ENCODE measurements at regions not wholly inside any gene's neighbourhood (a gene's known extent, or its start where the extent isn't known, plus 50 kb on each side); places are given as distances from the start of the nearest gene placed in this dataset.

DNA sequence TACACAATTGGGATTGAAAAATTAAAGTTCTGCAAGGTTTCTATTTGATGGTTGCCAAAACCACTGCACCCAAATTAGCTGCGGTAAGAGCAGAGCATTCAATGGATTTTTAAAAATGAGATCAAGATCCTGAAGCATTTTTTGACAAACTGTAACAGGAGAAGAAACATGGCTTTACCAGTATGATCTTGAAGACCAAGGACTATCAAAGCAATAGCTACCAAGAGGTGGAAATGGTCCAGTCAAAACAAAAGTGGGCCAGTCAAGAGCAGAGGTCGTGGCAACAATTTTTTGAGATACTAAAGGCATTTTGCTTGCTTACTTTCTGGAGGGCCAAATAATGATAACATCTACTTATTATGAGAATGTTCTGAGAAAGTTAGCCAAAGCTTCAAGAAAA is 186.8 kb downstream of the RDH14 start:
- Histone ChIP-seq H3K36me3 (ENCODE audit: control insufficient read depth in 2 of 2, extremely low read depth in 1 of 2, insufficient read depth in 2 of 2, low read length in 2 of 2) (no peaks in the 10 kb centered on the region), H3K4me1 (ENCODE audit: control insufficient read depth, extremely low read depth, insufficient read depth, low read length) (peaks cover 9% of the 10 kb centered on the region), H4K20me1 (ENCODE audit: control insufficient read depth, extremely low read depth, insufficient read depth, low read length) (no peaks in the 10 kb centered on the region), H3K27me3 (ENCODE audit: control insufficient read depth, extremely low read depth, insufficient read depth, low read length) (no peaks in the 10 kb centered on the region), H3K4me3 (ENCODE audit: control insufficient read depth in 2 of 3, extremely low read depth in 1 of 3, insufficient read depth in 2 of 3, low read depth in 1 of 3, low read length in 3 of 3) (no peak overlapping the region), H2AFZ (ENCODE audit: control insufficient read depth, low read length) (no peak overlapping the region), H3K9ac (ENCODE audit: control insufficient read depth, extremely low read depth, insufficient read depth, low read length) (no peak overlapping the region), H3K9me1 (ENCODE audit: control insufficient read depth, extremely low read depth, insufficient read depth, low read length) (no peaks in the 10 kb centered on the region), H3K27ac (ENCODE audit: control insufficient read depth, insufficient read depth, low read length) (no peak overlapping the region), H3K4me2 (ENCODE audit: control insufficient read depth, extremely low read depth, insufficient read depth, low read depth, low read length) (no peak overlapping the region), H3K9me3 (ENCODE audit: control insufficient read depth, low read depth, low read length) (no peaks in the 10 kb centered on the region), H3K79me2 (ENCODE audit: control insufficient read depth, insufficient read depth, low read length) (no peaks in the 10 kb centered on the region)
- no peak for FAIRE-seq
- no peak for DNase-seq (ENCODE audit: low read depth, low spot score)
- TF ChIP-seq EZH2 (IDR thresholded peaks at IDR 0.05; ENCODE audit: low read length) (no peak), CTCF (optimal IDR thresholded peaks at IDR 0.05 in 1 of 3, IDR thresholded peaks at IDR 0.05 in 1 of 3, conservative IDR thresholded peaks at IDR 0.05 in 1 of 3; ENCODE audit: extremely low read depth in 1 of 3, insufficient read depth in 2 of 3, low read length in 3 of 3) (no peak)
- dilution Hi-C loops (cut with MboI; ENCODE audit: extremely low pct_ligation_motif_present, low sequenced_read_pairs), result no loop called here

DNA sequence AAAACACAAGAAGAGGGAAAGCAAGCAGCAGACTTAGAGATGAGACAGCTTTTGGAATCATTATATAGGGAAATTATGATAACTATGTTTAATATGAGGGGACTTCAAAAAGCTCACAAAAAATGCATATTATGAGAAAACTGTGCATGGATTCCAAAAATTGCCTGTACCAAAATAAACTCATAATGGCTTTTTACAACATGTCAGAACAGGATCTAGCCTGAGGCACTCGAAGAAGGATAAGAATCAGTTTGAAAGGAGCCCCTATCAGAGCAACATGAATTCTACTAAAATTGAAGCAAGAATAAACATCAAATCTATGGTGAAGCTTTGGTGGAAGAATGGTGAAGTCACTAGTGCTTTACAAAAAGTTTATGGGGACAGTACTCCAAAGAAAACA is 187.4 kb downstream of the RDH14 start:
- Histone ChIP-seq H2AFZ (ENCODE audit: control insufficient read depth, low read length) (no peak overlapping the region), H3K27ac (ENCODE audit: control insufficient read depth, insufficient read depth, low read length) (no peak overlapping the region), H3K36me3 (ENCODE audit: control insufficient read depth in 2 of 2, extremely low read depth in 1 of 2, insufficient read depth in 2 of 2, low read length in 2 of 2) (no peaks in the 10 kb centered on the region), H3K4me2 (ENCODE audit: control insufficient read depth, extremely low read depth, insufficient read depth, low read depth, low read length) (no peak overlapping the region), H4K20me1 (ENCODE audit: control insufficient read depth, extremely low read depth, insufficient read depth, low read length) (no peaks in the 10 kb centered on the region), H3K79me2 (ENCODE audit: control insufficient read depth, insufficient read depth, low read length) (no peaks in the 10 kb centered on the region), H3K4me1 (ENCODE audit: control insufficient read depth, extremely low read depth, insufficient read depth, low read length) (peaks cover 9% of the 10 kb centered on the region), H3K27me3 (ENCODE audit: control insufficient read depth, extremely low read depth, insufficient read depth, low read length) (no peaks in the 10 kb centered on the region), H3K9me1 (ENCODE audit: control insufficient read depth, extremely low read depth, insufficient read depth, low read length) (no peaks in the 10 kb centered on the region), H3K4me3 (ENCODE audit: control insufficient read depth in 2 of 3, extremely low read depth in 1 of 3, insufficient read depth in 2 of 3, low read depth in 1 of 3, low read length in 3 of 3) (no peak overlapping the region), H3K9me3 (ENCODE audit: control insufficient read depth, low read depth, low read length) (no peaks in the 10 kb centered on the region), H3K9ac (ENCODE audit: control insufficient read depth, extremely low read depth, insufficient read depth, low read length) (no peak overlapping the region)
- dilution Hi-C loops (cut with MboI; ENCODE audit: extremely low pct_ligation_motif_present, low sequenced_read_pairs), result no loop called here
- TF ChIP-seq CTCF (optimal IDR thresholded peaks at IDR 0.05 in 1 of 3, IDR thresholded peaks at IDR 0.05 in 1 of 3, conservative IDR thresholded peaks at IDR 0.05 in 1 of 3; ENCODE audit: extremely low read depth in 1 of 3, insufficient read depth in 2 of 3, low read length in 3 of 3), result no peak
- TF ChIP-seq EZH2 (IDR thresholded peaks at IDR 0.05; ENCODE audit: low read length), result no peak
- FAIRE-seq, result no peak
- DNase-seq (ENCODE audit: low read depth, low spot score), result no peak

All from keratinocyte (primary cell).